BJ (cell line): ENCODE measurements at regions not wholly inside any gene's neighbourhood (a gene's known extent, or its start where the extent isn't known, plus 50 kb on each side); places are given as distances from the start of the nearest gene placed in this dataset.

Experiments used
- CTCF ChIA-PET: fragments of 350-600 bp; formaldehyde crosslinking; extraction: SDS; loops from one replicate; lab custom pipeline; 2021; ENCODE audit warnings: antibody characterized with exemption, inconsistent platforms; lab: Yijun Ruan, JAX
- POLR2A ChIA-PET: fragments of 300-600 bp; sonication (Branson Sonifier 250); formaldehyde crosslinking; extraction: SDS; loops from one replicate; lab custom pipeline; 2021; ENCODE audit warnings: antibody characterized with exemption; lab: Charles Lee
- DNase-seq: peaks from one replicate; pipeline ENCODE4 v3.0.0-alpha.2; 2011; ENCODE audit warnings: low read depth
- H3K27me3 ChIP-seq: 2 replicates; pipeline ENCODE4 v1.6.0; 2011; ENCODE audit warnings: low read length; ENCODE audit not compliant: control insufficient read depth, insufficient read depth
- H3K36me3 ChIP-seq: 2 replicates; pipeline ENCODE4 v1.5.1; 2011; ENCODE audit warnings: low read length; ENCODE audit not compliant: control insufficient read depth, insufficient read depth
- H3K4me3 ChIP-seq: 2 replicates; pipeline ENCODE4 v1.5.1; 2011; ENCODE audit warnings: low read depth, mild to moderate bottlenecking, control low read depth, low read length
- TF ChIP-seq, protein P1 (sequence below): IDR thresholded peaks from 2 replicates; pipeline ENCODE4 v1.5.1; 2011; ENCODE audit warnings: low read depth, mild to moderate bottlenecking, control low read depth, inconsistent platforms, low read length, moderate library complexity; ENCODE audit not compliant: insufficient read depth

GRCh38 chr18:60656553-60656952 is 284.0 kb upstream of the MC4R start:
- H3K27me3 ChIP-seq, result no peaks in the 10 kb centered on the region
- DNase-seq, result no peak
- ChIA-PET POLR2A (no interaction called here), CTCF (no interaction called here)
- TF ChIP-seq, protein P1, sequence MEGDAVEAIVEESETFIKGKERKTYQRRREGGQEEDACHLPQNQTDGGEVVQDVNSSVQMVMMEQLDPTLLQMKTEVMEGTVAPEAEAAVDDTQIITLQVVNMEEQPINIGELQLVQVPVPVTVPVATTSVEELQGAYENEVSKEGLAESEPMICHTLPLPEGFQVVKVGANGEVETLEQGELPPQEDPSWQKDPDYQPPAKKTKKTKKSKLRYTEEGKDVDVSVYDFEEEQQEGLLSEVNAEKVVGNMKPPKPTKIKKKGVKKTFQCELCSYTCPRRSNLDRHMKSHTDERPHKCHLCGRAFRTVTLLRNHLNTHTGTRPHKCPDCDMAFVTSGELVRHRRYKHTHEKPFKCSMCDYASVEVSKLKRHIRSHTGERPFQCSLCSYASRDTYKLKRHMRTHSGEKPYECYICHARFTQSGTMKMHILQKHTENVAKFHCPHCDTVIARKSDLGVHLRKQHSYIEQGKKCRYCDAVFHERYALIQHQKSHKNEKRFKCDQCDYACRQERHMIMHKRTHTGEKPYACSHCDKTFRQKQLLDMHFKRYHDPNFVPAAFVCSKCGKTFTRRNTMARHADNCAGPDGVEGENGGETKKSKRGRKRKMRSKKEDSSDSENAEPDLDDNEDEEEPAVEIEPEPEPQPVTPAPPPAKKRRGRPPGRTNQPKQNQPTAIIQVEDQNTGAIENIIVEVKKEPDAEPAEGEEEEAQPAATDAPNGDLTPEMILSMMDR, result no peak
- no peak overlapping the region for H3K4me3 ChIP-seq
- H3K36me3 ChIP-seq, result no peaks in the 10 kb centered on the region

GRCh38 chr18:60662491-60662890 is 289.9 kb upstream of the MC4R start:
- Histone ChIP-seq H3K27me3 (no peaks in the 10 kb centered on the region), H3K4me3 (no peak overlapping the region), H3K36me3 (no peaks in the 10 kb centered on the region)
- no peak for DNase-seq
- TF ChIP-seq, protein P1, result no peak
- CTCF ChIA-PET, result no interaction called here
- POLR2A ChIA-PET, result no interaction called here

DNA sequence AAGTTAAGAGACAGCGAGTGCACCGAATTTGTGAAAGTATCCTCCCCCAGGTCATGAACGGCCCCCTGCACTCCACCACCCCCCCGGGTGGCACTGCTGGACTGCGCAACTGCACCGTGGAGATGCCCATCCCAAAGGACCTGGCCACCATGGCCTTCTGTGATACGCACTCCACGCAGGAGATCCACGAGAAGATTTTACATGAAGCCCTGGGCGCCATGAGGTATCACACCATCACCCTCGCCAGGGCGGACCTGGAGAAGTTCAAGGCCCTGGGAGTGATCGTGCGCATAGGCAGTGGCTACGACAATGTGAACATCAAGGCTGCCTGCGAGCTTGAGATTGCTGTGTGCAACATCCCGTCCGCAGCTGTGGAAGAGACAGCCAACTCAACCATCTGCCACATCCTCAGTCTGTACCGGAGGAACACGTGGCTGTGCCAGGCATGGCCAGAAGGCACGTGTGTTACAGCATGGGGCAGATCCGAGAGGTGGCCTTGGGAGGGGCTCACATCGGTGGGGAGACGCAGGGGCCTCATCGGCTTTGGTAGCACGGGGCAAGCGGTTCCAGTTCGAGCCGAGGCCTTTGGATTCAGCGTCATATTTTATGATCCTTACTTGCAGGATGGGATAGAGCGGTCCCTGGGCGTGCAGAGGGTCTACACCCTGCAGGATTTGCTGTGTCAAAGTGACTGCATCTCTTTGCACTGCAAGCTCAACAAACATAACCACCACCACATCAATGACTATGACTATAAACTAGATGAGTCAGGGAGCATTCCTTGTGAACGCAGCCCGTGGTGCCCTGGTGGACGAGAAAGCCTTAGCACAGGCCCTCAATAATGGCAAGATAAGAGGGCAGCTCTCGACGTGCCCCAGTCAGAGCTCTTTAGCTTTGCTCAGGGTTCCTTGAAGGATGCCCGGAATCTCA is 290.8 kb upstream of the MC4R start:
- Histone ChIP-seq H3K27me3 (no peaks in the 10 kb centered on the region), H3K4me3 (no peak overlapping the region), H3K36me3 (no peaks in the 10 kb centered on the region)
- CTCF ChIA-PET, result no interaction called here
- DNase-seq, result no peak
- TF ChIP-seq, protein P1, result no peak
- POLR2A ChIA-PET, result no interaction called here

- POLR2A ChIA-PET, result no interaction called here
- Histone ChIP-seq H3K36me3 (no peaks in the 10 kb centered on the region), H3K4me3 (no peak overlapping the region), H3K27me3 (no peaks in the 10 kb centered on the region)
- TF ChIP-seq, protein P1, result no peak
- DNase-seq, result no peak
- CTCF ChIA-PET, result no interaction called here
Observed at GRCh38 chr18:60664736-60665135, 292.2 kb upstream of the MC4R start.

GRCh38 chr18:60667016-60667415 is 294.4 kb upstream of the MC4R start:
- H3K4me3 ChIP-seq, result no peak overlapping the region
- CTCF ChIA-PET, result interaction anchor here (0.9 kb wide), 1 partner anchor 19 kb away, joined by 3 read pairs; no protein-coding TSS in a partner anchor
- no peaks in the 10 kb centered on the region for H3K36me3 ChIP-seq
- DNase-seq, result no peak
- TF ChIP-seq, protein P1, result no peak
- POLR2A ChIA-PET, result no interaction called here
- no peaks in the 10 kb centered on the region for H3K27me3 ChIP-seq
